Stimulated activated naive CD8-positive, alpha-beta T cell treated with anti-CD3 and anti-CD28 coated beads, Interleukin-15, Interleukin-2, amounts not matched to agents 100 U/mL and 50 U/mL, for 24 hours (primary cell): ENCODE measurements at regions not wholly inside any gene's neighbourhood (a gene's known extent, or its start where the extent isn't known, plus 50 kb on each side); places are given as distances from the start of the nearest gene placed in this dataset.
A peak's percentile ranks its signal among the peaks of the same experiment; 100 is the strongest.
"Not testable (repeated sequence)": the region's sequence is repeated elsewhere in the genome, so short reads cannot be mapped to it uniquely, and the experiment has no call there.

Source experiments
- ATAC-seq: fragments of 150-1000 bp; cut with Tn5 transposase; one replicate; pipeline ENCODE4 v1.10.0; 2021
- DNase-seq: peaks from one replicate; pipeline ENCODE4 v3.0.0; 2021

GRCh38 chr2:215746226-215746886 is 267.0 kb downstream of the MREG start:
- DNase-seq: peak; percentile 18
- peak; percentile 82 for ATAC-seq

GRCh38 chr2:215745331-215745730 is 268.0 kb downstream of the MREG start:
- DNase-seq: peak; percentile 23
- peak; percentile 50 for ATAC-seq

DNA sequence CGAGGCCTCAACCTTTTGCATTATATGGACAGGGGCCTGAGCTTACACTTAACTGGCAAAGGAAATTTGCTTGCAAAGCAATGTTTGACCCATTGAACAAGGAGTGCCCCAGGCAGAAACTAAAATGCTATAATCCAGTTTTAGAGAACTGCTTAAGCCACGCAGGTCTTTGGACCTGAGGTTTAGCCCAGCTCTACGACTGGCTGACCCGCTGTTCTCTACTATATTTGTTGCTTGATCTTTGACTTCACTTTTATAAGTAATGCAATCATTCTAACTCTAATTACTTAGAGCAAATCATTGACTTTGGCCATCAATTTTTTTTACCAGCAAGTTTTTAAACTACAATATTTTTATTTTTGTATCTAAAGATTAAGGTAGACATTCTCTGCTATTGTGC is 268.8 kb downstream of the MREG start:
- no peak for ATAC-seq
- no peak for DNase-seq

DNA sequence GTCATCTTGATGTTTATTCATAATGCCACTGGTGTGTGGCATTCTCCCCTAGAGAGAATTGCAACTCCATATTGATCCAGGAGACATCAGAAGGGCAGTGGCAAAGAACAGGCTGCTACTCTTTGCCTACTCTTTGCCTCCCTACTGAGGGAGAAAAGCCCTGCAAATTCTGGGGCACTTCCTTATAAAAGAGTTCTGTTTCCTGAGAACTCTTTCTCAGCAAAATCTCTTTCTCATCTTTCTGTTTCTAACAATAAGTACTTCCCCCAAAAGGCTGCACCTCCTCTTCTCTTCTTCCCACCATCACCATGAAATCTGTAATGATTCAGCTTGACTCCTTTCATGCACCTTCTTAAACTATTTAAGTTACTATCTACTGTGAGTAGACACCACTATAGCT is 270.3 kb downstream of the MREG start:
- no peak for ATAC-seq
- DNase-seq: no peak

GRCh38 chr2:215742021-215742420 is 271.3 kb downstream of the MREG start:
- ATAC-seq (peak; percentile 42), DNase-seq (no peak)

GRCh38 chr2:215740071-215740470 is 273.3 kb downstream of the MREG start:
- ATAC-seq (no peak), DNase-seq (no peak)

GRCh38 chr2:215738351-215738750 is 275.0 kb downstream of the MREG start:
- DNase-seq (no peak), ATAC-seq (no peak)

DNA sequence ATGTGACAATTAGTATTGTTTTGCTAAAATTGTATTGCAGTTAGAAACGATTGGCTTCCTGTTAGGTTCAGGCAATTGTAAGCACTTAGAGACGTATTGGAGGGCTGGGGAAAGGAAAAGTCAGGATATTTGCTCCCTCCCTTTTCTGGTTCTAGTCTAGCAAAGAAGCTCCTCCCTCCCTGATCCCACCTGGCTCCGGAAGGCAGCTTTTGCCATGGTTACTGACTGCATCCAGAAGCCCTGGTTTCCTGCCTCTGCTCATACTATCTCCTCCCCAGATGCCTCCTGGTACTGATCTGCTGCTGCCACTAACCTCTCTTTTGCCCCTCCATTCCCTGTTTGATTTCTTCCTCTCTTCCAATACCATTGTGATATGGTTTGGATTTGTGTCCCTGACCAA is 275.9 kb downstream of the MREG start:
- ATAC-seq (no peak), DNase-seq (no peak)

DNA sequence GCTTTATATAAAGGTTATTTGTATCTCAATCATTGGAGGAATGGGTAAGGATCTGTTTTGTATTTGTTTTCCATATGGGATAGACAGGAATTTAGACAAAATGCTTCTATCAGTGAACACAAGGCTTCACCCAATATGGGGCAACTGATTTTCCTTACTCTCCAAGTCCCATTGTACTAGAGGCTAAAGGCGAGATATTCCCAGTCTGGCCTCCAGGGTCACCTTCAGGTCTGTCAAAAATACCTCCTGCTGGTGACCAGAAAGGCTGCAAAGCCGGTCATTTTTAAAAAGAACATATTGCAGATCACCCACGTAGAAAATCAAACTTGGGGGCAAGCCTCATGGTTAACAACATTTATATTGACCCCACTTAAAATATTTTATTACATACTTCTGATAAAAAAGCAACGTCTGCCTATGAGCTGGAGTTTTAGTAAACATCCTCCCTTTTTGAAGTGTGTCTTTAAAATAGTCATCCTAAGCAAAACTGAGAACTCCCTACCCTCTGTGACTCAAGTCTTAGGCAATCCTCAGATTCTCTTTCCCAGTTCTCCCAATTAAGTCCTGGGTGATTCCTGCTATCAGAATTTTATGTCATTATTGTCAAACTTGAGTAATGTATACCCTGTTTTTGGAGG is 276.6 kb downstream of the MREG start:
- ATAC-seq (no peak), DNase-seq (no peak)

- DNase-seq (no peak), ATAC-seq (no peak)
Measured at GRCh38 chr2:215731108-215731658, 282.2 kb downstream of the MREG start.

GRCh38 chr2:215729985-215730620 is 283.2 kb downstream of the MREG start:
- DNase-seq: no peak
- ATAC-seq: no peak

DNA sequence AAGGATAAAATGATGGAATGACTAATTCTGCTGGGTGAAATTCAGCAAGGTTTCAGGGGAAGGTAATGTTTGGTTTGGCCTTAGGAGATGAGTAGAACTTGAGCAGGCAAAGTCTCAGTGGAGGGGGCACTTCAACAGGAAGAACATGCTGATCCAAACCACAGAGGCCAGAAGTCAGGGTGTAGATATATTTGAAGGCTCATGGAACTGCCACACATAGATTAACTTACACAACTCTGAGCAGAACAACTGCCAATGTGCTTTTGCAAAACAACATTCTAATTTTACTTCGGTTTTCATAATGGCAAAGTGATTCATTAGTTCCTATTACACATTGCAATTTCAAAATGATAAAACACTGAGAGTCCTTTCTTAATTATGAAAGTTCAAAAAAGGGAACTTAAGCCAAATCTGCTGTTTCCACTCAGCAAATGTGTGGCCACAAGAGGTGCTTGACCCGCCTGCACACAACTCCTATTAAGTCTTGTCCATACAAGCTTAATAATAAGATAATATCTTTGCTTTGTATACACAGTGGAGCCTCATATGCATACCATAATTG is 284.8 kb downstream of the MREG start:
- DNase-seq (no peak), ATAC-seq (peak; percentile 63)

GRCh38 chr2:215727507-215728503 is 285.5 kb downstream of the MREG start:
- ATAC-seq (no peak), DNase-seq (no peak)

- DNase-seq (no peak), ATAC-seq (no peak)
Measured at GRCh38 chr2:215726070-215726469, 287.3 kb downstream of the MREG start.

- ATAC-seq (no peak), DNase-seq (no peak)
Measured at GRCh38 chr2:215724146-215724545, 288.3 kb upstream of the FN1 start.

DNA sequence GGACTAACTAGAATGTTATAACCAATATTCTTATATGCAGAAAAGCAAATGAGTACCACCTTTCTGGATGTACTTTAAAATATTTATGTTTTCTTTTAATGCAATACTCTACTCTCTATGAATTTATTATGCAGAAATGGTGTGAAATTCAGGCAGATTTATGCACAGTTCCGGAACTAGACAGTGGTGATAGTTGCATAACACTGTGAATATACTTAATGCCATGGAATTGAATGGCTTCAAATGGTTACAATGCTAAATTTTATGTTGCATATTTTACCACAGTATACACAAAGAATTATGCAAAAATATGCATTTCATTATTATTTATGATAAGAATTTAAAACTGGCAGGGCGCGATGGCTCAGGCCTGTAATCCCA is 287.8 kb upstream of the FN1 start:
- no peak for ATAC-seq
- no peak for DNase-seq

DNA sequence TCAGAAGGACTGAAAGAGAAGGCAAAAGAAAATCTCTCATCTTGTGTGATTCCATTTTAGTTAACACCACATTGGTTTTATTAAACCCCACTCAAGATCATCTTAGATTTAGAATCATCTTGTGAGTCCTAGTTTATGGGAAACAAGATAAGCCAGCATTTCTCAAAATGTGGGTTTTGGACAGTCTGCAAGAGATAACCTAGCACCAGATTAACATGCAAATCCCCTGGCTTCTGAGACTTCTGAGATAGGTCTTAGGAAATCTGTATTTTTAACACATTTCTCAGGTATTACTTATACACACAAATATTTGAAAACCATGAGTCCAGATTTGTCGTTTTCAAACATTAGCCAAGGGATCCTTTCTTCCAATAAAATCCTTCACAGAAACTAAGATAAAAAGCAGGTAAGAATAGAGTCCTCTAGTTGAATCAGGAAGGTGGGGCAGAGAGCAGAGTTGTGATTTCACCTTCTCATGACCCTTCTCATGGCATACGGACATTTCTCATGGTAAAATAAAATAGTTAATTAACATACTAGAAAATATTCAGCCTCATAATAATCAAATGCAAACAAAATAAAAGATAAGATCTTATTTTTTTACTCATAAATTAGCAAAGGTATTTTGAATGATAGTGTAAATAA is 287.2 kb upstream of the FN1 start:
- no peak for DNase-seq
- no peak for ATAC-seq

DNA sequence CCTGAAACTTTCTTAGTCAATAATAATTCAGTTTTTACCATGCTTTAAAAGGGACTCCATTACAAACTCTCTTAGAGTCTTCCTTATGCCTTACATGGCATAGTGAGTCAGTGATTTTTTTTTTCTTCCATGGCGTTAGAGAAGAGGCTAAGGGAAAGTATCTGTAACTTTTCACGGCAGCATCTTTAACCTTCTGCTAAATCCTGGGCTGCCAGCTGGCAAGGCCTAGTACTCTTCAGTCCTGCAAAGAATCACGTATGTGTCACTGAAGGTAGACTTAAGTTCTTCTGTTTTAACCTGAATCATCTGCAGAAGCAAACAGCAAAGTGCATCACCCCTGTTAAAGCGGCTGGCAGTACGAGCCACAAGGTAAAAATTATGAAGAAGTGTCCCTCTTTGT is 286.3 kb upstream of the FN1 start:
- no peak for DNase-seq
- no peak for ATAC-seq

DNA sequence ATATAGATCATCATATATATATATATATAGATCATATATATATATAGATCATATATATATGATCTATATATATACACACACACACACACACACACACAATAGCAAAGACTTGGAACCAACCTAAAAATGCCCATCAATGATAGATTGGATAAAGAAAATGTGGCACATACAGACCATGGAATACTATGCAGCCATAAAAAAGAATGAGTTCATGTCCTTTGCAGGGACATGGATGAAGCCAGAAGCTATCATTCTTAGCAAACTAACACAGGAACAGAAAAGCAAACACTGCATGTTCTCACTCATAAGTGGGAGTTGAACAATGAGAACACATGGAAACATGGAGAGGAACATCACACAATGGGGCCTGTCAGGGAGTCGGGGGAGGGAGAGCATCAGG is 285.6 kb upstream of the FN1 start:
- not testable (repeated sequence) for DNase-seq, ATAC-seq

GRCh38 chr2:215718890-215719289 is 283.0 kb upstream of the FN1 start:
- DNase-seq (no peak), ATAC-seq (no peak)

DNA sequence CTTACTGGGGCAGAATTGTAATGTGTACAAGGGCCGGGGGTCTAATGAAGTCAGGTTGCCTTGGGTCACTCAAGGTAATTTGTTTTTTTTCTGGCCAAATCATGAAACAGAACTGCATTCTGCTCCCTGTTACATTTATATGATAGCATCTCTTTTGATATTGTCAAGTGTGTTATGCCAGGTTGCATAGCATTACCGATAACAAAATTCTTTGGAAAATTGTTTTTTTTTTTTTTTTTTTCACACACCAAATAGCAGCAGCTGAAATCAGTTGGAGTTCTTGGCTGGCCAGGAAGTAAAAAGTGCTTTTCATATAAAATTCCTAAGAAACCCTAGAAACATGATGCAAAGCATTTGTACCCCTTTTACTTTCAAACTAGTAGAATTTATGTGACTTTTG is 282.6 kb upstream of the FN1 start:
- no peak for DNase-seq

More for the DNA sequence above, 282.6 kb upstream of the FN1 start:
- ATAC-seq: no peak
